Skeletal muscle satellite cell (primary cell): ENCODE measurements at regions not wholly inside any gene's neighbourhood (a gene's known extent, or its start where the extent isn't known, plus 50 kb on each side); places are given as distances from the start of the nearest gene placed in this dataset.

Experiments used
- H3K27me3 ChIP-seq: 2 replicates; pipeline ENCODE4 v1.7.0; 2013; ENCODE audit warnings: low read length; ENCODE audit not compliant: control insufficient read depth, insufficient read depth
- H3K36me3 ChIP-seq: 2 replicates; pipeline ENCODE4 v1.7.0; 2013; ENCODE audit warnings: mild to moderate bottlenecking, control low read depth, low read length; ENCODE audit not compliant: insufficient read depth
- H3K4me1 ChIP-seq: 2 replicates; pipeline ENCODE4 v1.7.0; 2013; ENCODE audit warnings: low read length; ENCODE audit not compliant: control insufficient read depth, insufficient read depth
- H3K4me2 ChIP-seq: 2 replicates; pipeline ENCODE4 v1.7.0; 2013; ENCODE audit warnings: mild to moderate bottlenecking, low read length
- H3K4me3 ChIP-seq: 2 replicates; pipeline ENCODE4 v1.7.0; 2013; ENCODE audit warnings: low read length
- H3K9ac ChIP-seq: 2 replicates; pipeline ENCODE4 v1.7.0; 2013; ENCODE audit warnings: mild to moderate bottlenecking, low read depth, low read length, moderate library complexity
- H3K9me3 ChIP-seq: replicated peaks from 2 replicates; pipeline ENCODE4 v1.7.0; 2013; ENCODE audit warnings: mild to moderate bottlenecking, control low read depth, low read length

GRCh38 chr18:75544496-75544895 lies 117.0 kb upstream of the SMIM21 start:
- H3K4me1 ChIP-seq, result peaks cover 13% of the 10 kb centered on the region
- no peaks in the 10 kb centered on the region for H3K27me3 ChIP-seq
- no peak overlapping the region for H3K4me3 ChIP-seq
- peak overlapping the region; percentile 49 for H3K4me2 ChIP-seq
- no peak overlapping the region for H3K9ac ChIP-seq
- H3K9me3 ChIP-seq, result no peaks in the 10 kb centered on the region
- no peaks in the 10 kb centered on the region for H3K36me3 ChIP-seq

DNA sequence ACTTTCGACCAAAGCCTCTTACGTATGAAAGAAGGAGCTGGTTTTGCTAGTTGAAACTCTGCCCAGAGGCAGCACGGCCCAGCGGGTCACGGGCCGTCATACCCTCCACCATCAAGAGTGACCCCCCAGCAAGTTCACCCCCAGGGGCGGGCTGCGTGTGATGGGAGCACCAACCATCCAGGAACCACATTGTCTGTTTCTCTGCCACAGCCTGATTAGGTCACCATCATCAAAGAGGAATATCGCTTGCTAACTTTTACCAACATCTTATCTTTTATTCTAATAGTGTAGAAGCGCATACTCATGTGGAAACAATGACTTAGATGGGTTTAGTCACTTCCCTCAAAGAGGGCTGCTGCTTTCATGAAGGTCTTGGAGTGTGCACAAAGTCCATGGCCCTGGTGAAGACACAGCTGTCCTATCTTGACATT lies 116.6 kb upstream of the SMIM21 start:
- Histone ChIP-seq H3K4me1 (peaks cover 13% of the 10 kb centered on the region), H3K9me3 (no peaks in the 10 kb centered on the region), H3K4me3 (no peak overlapping the region), H3K27me3 (no peaks in the 10 kb centered on the region), H3K9ac (no peak overlapping the region), H3K36me3 (no peaks in the 10 kb centered on the region), H3K4me2 (peak overlapping the region; percentile 49)

DNA sequence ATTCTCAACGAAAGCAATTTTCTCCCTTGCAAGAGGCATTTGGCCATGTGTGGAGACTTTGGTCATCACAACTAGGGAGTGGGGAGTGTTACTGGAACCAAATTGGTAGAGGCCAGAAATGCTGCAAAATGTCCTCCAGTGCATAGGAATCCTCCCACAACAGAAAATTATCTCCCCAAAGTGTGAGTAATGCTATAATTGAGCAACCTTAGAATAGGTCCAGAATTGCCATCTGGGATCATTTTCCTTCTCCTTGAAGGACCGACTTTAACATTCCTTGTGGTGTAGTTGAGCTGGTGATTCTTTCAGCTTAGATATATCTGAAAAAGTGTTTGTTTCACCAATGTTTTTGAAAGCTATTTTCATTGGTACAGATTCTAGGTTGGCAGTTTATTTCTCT lies 111.2 kb upstream of the SMIM21 start:
- H3K9me3 ChIP-seq, result no peaks in the 10 kb centered on the region
- no peak overlapping the region for H3K4me3 ChIP-seq
- H3K9ac ChIP-seq, result no peak overlapping the region
- no peaks in the 10 kb centered on the region for H3K27me3 ChIP-seq
- no peak overlapping the region for H3K4me2 ChIP-seq
- H3K4me1 ChIP-seq, result peaks cover 7% of the 10 kb centered on the region
- H3K36me3 ChIP-seq, result no peaks in the 10 kb centered on the region

DNA sequence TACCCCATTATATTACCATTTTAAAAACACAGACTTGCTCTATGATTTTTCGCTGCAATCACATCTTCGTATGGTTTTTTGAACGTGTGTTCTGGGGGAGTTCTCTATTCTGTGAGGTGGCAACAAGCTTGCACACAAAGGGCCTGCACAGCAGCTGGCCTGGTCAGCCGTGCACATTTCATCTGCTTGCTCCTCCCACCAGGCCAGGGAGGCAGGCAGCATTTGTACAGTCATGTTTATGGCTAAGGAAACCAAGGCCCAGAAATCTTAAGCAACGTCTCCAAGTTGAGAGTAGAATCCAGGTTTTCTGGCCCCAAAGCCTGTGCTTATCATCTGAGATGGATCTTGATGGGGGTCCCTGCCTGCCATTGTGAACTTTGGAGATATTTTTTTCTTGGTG lies 106.4 kb upstream of the SMIM21 start:
- H3K36me3 ChIP-seq, result no peaks in the 10 kb centered on the region
- H3K4me3 ChIP-seq, result no peak overlapping the region
- H3K4me1 ChIP-seq, result peaks cover 17% of the 10 kb centered on the region
- H3K9me3 ChIP-seq, result no peaks in the 10 kb centered on the region
- no peak overlapping the region for H3K4me2 ChIP-seq
- H3K9ac ChIP-seq, result no peak overlapping the region
- no peaks in the 10 kb centered on the region for H3K27me3 ChIP-seq

GRCh38 chr18:75533209-75533608 lies 105.7 kb upstream of the SMIM21 start:
- peaks cover 14% of the 10 kb centered on the region for H3K4me1 ChIP-seq
- no peaks in the 10 kb centered on the region for H3K36me3 ChIP-seq
- no peak overlapping the region for H3K4me2 ChIP-seq
- no peak overlapping the region for H3K9ac ChIP-seq
- H3K27me3 ChIP-seq, result no peaks in the 10 kb centered on the region
- H3K9me3 ChIP-seq, result no peaks in the 10 kb centered on the region
- no peak overlapping the region for H3K4me3 ChIP-seq

DNA sequence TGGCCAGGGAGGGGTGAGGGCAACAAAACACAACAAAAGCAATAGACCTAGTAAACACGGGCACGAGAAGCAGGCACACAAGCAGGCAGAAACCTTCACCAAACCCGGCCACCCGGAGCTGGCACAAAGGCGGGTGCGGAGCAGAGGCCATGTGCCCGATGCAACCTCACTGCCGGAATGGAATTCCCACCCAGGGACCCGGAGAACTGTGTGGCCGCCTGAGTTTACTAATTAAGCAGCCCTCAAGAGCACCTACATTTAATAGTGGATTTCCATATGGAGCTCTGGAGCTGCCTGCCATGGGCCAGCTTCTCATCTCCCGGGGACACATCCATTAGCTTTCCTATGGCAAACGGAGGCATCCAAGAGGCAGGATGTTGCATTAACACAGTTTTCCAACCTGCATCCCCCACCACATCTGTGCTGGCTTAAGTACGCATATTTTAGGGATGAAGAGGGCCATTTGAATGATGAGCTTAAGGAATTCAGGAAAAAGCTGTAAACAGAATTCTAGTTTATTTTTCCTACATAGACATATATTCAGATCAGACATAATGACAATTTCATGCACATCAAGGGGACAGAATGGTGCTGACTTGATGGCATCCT lies 104.5 kb upstream of the SMIM21 start:
- Histone ChIP-seq H3K36me3 (no peaks in the 10 kb centered on the region), H3K4me1 (peaks cover 14% of the 10 kb centered on the region), H3K9me3 (no peaks in the 10 kb centered on the region), H3K4me2 (no peak overlapping the region), H3K9ac (no peak overlapping the region), H3K27me3 (no peaks in the 10 kb centered on the region), H3K4me3 (no peak overlapping the region)

DNA sequence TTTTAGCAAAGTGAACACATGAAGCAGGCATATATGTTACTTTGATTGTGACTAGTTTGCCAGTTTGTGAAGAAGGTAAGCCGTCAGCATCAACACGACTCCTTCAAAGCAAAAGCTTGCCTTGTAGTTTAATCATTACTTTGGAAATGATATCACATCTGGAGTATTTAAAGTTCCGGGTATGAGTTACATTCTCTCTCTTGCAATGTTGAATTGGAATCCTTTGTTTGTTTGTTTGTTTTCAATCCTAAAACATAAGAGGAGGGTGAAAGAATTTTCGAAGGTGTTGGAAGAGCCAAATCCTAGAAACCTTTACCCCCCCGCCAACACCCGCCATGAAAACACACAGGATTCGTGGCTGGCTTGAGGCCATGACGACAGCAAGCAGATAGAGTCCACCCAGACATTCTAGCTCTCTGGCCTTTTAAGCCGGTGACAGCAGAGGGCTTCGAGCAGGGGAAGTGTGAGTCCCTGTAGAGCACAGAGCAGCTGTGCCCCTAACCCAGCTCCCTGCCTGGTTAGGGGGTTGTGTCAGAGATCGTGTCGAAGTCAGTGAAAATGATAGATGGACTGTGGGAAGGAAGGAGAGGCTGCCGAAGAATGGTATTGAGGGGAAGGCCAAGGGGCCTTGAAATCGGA lies 103.8 kb upstream of the SMIM21 start:
- no peaks in the 10 kb centered on the region for H3K9me3 ChIP-seq
- H3K36me3 ChIP-seq, result no peaks in the 10 kb centered on the region
- peaks cover 14% of the 10 kb centered on the region for H3K4me1 ChIP-seq
- H3K4me3 ChIP-seq, result no peak overlapping the region
- H3K27me3 ChIP-seq, result no peaks in the 10 kb centered on the region
- H3K9ac ChIP-seq, result peak overlapping the region; percentile 1
- H3K4me2 ChIP-seq, result no peak overlapping the region

DNA sequence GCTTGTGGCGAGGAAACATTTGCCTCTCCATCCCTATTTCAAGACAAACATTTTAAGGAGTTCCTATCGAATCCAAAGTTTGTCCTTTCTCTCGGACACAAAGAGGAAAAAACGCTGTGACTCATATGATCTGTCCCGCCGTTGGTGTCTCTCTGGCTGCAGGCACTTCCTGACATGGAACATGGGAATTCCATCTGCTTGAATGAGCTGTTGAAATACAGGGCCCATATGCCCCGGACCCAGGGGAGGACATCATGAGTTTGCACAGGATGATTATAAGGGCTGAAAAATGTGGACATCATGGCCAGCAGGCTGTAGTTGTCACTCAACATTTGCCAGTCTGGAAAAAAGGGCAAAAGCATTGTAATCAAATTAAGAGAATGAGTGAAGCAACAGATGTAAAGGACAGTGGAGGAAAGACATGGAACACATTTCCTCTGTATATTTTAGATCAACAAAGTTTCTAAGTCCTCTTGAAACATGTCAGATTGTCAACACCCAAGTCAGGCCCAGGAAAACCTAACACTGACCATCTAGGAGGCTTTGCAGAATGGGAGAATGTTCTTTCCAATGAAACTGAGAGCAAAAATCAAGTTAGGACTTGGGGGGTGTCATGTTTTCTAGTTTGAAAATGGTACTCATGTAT lies 103.2 kb upstream of the SMIM21 start:
- Histone ChIP-seq H3K36me3 (no peaks in the 10 kb centered on the region), H3K4me3 (no peak overlapping the region), H3K4me2 (no peak overlapping the region), H3K4me1 (peaks cover 14% of the 10 kb centered on the region), H3K9me3 (no peaks in the 10 kb centered on the region), H3K9ac (peak overlapping the region; percentile 1), H3K27me3 (no peaks in the 10 kb centered on the region)

GRCh38 chr18:75530118-75530517 lies 102.6 kb upstream of the SMIM21 start:
- Histone ChIP-seq H3K36me3 (no peaks in the 10 kb centered on the region), H3K4me3 (no peak overlapping the region), H3K27me3 (no peaks in the 10 kb centered on the region), H3K4me1 (peaks cover 14% of the 10 kb centered on the region), H3K9ac (no peak overlapping the region), H3K4me2 (no peak overlapping the region), H3K9me3 (no peaks in the 10 kb centered on the region)

DNA sequence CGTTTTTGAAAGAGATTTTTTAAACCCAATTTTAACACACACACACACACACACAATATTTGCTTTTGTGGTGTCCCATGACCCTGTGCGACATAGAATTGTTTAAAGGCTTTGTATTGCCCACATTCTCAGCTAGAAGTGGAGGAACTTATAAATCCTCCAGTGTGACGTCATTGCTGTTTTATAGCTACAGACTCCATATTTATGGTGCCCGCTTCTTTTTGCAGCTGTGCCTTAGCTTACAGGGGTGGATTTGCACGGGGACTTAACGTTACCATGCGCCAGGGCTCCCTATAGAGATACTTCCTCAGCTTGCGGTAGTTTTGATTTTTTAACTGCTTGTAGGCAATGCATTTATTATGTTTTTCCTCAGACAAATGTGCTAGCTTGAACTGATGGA lies 101.9 kb upstream of the SMIM21 start:
- Histone ChIP-seq H3K4me3 (no peak overlapping the region), H3K4me1 (peaks cover 14% of the 10 kb centered on the region), H3K36me3 (no peaks in the 10 kb centered on the region), H3K4me2 (no peak overlapping the region), H3K27me3 (no peaks in the 10 kb centered on the region), H3K9ac (no peak overlapping the region), H3K9me3 (no peaks in the 10 kb centered on the region)

DNA sequence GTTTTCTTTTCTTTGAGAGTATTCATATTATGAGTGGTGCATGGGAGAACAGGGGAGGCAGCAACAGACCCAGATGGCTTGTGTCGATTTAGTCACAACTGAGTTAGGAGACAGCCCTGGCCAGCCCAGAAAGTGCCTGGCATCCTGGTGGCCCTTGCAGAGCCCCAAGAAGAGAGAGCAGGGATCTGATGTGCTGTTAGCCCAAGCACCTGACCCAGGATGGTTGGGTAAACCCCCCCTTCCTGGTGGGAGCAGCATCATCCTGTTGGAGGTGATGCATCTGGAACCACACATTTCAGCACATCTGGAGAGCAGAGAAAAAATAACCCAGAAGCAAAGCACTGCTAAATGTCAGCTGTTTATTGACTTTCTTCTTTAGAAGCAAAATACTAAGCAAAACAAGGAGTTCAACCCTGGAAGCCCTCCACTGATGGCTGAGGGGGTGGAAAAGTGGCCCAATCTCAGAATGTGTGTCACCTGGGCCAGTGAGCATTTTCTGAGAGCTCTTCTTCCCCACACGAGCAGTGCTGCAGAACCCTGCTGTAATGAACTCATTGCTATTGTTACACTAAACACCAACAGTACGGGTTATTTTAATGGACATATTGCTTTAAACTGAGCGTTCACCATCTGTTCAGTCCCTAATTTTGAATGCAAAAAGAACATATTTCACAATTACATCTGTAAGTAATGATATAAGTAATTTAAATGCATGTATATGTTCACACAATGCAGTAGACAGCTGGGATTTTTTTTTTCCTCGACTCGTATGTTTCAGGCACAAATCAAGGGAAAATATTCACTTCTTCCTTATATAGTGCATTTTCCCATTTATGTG lies 100.6 kb upstream of the SMIM21 start:
- no peak overlapping the region for H3K9ac ChIP-seq
- peaks cover 10% of the 10 kb centered on the region for H3K4me1 ChIP-seq
- H3K4me2 ChIP-seq, result no peak overlapping the region
- H3K27me3 ChIP-seq, result no peaks in the 10 kb centered on the region
- no peaks in the 10 kb centered on the region for H3K9me3 ChIP-seq
- H3K36me3 ChIP-seq, result no peaks in the 10 kb centered on the region
- no peak overlapping the region for H3K4me3 ChIP-seq
